HG02798 (cell line): ENCODE measurements at regions not wholly inside any gene's neighbourhood (a gene's known extent, or its start where the extent isn't known, plus 50 kb on each side); places are given as distances from the start of the nearest gene placed in this dataset.

Experiments
- ATAC-seq: cut with Tn5 transposase; IDR thresholded peaks from one replicate; pipeline ENCODE4 v1.9.1; 2021; ENCODE audit warnings: mild to moderate bottlenecking; ENCODE audit not compliant: unreplicated experiment, poor library complexity

DNA sequence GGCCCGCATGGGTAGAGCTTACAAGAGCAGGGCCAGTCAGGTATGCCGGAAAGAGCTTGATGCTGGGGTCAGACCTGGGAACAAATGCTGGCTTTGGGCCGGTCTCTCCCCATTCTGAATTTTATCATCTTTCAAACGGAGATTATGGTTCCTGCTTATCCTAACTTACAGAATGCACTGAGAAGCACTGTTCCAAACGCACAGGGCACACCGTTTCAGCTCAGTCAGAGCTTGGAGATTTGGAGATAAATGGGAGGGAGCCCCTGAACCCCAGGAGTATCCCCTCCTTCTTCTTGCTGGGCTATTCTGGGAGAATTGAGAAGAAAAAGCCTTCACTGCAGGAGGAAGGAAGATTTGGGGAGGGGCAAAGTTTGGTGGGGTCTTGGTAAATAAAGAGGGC is 169.4 kb downstream of the DDX1 start:
- no peak for ATAC-seq

DNA sequence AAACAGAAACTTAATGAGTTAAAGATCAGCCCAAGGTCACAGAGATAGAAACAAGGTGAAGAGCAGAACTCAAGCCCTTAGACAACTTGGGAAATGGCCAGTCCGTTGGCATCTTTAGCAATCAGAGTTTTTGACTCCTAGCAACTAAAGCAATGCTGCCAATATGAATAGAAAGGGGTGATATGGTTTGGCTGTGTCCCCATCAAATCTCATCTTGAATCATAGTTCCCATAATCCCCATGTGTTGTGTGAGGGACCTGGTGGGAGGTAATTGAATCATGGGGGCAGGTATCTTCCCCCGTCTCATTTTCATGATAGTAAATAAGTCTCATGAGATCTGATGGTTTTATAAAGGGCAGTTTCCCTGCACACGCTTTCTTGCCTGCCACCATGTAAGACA is 170.2 kb downstream of the DDX1 start:
- ATAC-seq: no peak

- ATAC-seq: no peak
These were observed 170.8 kb downstream of the DDX1 start for GRCh38 chr2:15762449-15762848.

DNA sequence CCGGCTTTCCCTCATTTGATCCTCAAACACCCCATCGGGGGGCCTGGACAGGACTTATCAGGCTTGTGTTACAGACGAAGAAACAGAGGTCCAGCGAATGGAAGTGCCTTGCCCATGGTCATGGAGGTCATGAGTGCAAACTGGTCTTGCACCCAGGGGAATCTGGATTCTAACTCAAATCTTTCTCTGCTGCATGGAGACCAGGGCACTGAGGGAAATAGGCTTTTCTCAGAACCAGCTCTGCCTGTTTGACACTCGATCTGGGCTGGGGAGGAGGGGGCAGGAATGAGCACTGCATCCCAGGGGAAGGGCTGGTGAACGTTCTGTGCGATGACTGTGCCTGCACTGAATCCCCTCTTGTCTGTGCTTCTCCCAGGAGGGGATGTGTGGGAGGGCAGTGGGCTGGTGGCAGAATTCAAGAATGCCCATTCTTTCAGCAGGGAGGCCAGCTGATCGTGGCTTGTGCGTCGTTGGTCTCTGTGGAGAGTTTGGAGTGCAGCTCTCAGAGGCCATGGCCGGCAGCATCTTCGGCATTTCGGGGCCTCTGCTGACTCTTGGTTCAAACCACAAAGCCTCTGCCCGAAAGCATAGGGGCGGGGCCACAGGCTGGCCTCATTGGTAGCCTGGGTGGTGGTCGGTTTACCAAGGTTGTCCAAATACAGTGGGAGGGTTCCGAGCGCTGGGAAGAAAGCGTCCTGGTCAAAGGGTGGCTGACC is 171.6 kb downstream of the DDX1 start:
- no peak for ATAC-seq

DNA sequence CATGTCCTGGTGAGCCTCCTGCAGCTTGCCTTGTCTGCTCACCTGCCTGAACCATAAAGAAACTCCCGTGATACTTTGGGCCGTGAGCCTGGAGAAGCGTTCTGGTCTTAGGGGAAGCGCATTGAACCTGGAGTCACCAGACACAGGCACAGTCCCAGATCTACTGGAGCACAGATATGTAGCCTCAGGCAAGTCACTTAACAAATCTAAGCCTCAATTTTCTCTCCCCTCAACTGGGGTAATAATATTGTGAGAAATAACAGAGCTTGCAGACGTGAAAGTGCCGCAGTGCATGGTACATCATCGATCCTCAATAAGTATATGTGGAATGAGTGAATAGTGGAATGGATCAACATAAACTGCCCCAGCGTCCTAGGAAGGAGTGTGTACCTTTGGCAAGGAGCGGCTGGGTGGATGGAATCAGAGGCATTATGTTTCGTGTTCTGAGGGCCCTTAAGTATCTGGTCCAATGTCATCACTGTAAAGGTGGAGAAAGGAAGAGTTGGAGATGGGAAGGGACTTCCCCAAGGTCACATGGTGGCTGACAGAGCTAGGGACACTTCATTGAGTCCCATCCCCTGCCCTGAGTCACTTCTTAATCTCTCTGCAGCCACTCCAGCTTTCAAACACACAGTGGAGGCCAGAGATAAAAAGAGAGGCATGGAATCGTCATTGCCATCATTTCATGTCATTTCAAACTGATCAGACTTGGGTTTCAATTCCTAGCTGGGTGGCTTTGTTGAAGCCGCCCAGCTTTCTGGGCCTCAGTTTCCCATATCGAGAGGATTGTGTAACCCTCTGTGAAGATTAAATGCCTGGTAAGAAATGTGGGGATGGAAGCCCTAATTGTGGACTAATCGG is 172.4 kb downstream of the DDX1 start:
- ATAC-seq: no peak

- ATAC-seq: no peak
These were observed 173.0 kb downstream of the DDX1 start for GRCh38 chr2:15764683-15765011.

DNA sequence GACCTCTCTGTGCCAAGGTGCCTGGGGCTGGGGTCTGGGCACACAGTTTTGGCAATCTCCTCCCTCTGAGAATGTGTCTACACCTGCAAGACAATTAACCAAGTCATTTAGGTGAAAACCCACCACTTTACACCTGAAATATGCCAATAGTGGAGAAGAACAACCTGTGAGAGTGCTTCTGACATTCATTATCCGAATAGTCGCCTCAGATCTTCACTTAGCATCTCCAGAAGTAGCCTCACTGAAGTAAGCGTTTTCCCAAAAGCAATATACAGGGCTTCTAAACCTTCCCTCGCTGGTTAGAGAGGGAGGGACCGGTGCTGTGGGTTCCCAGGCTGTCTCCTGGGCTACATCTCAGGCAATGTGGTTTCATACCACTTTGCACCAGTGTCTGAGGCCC is 173.5 kb downstream of the DDX1 start:
- ATAC-seq: no peak

DNA sequence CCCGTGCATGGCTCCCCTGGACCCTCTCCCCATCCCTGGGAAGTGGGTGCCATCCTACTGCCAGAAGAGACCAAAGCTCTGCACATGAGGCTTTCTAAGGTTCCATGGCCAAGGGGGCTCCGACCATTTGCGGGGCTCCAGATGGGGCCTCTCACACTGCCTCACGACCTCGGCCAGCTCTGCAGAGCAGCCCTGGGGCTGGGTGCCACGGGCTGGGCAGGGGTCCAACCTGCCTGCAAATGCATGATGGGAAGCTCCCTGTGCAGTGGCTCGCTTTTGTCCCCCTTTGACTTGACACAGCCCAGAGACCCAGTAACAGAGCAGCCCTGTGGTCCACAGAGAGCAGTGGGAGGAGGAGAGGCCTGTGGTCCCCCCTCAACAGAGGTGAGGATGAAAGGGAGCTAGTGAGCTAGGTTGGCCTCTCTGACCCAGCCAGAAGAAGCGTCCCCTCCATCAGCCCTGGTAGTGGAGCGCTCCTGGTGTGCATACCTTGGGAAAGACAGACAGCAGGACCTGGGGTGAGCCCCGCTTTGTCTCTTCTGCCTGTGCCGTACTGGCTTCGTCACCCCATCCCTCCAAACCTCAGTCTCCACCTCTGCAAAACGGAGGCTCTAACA is 174.1 kb downstream of the DDX1 start:
- no peak for ATAC-seq

GRCh38 chr2:15766303-15766861 is 174.0 kb upstream of the MYCN start:
- ATAC-seq: no peak

DNA sequence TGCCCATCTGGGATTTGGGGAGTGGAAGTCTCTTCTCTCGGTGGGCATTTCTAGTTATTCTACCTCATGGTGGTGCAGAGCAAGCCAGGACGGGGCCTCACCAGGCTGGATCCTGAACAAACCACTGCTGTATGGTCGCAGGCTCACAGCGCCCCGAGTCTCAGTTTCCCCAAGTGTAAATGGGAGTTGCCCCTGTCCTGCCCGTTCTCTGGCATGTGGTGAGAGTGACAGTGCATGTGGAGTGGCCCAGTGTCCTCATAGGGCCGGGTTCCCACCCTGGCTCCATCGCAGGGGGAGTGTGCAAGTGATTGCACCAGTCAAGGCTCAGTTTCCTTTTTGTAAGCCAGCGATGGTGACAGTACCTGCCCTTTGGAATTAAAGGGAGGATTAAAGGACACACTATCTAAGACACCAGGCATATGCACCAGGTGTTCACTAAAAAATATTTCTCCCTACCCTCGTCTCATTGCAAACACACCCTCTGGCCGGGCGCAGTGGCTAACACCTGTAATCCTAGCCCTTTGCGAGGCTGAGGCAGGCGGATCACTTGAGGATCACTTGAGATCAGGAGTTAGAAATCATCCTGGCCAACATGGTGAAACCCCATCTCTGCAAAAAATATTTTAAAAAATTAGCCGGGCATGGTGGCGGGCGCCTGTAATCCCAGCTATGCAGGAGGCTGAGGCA is 173.3 kb upstream of the MYCN start:
- ATAC-seq: no peak

DNA sequence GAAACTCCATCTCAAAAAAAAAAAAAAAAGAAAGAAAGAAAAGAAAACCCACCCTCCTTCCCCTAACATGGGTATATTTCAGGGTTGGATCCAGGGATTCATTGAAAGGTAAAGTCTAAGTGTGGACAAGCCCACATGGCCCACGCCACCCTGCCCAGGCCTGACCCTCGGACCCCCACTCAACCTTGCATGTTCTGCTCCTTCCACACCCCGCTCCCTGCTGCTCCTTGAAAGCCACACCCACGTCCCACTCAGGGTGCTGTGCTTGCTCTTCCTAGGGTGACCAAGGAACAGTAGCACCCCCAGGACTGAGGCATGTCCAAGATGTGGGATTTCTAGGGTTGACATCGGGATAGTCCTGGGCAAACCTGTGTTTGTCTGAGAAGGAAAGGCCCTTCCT is 172.7 kb upstream of the MYCN start:
- no peak for ATAC-seq

DNA sequence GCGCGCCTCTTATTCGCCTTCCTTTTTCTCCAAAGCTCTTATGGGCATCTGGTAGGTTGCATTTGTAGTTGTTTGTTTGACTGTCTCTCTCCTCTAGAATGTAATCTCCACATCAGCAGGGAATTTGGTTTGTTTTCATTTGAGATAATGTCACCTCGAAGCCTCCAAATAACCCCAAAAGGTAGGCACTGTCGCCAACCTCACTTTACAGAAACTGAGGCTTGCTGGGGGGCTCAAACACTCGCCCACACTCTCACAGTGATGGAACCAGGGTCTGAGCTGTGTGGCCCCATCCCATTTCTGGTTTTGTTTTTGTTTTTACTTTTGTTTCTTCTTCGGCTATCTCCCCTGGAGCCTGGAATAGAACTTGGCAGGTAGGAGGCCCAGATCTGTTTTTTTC is 172.2 kb upstream of the MYCN start:
- no peak for ATAC-seq

DNA sequence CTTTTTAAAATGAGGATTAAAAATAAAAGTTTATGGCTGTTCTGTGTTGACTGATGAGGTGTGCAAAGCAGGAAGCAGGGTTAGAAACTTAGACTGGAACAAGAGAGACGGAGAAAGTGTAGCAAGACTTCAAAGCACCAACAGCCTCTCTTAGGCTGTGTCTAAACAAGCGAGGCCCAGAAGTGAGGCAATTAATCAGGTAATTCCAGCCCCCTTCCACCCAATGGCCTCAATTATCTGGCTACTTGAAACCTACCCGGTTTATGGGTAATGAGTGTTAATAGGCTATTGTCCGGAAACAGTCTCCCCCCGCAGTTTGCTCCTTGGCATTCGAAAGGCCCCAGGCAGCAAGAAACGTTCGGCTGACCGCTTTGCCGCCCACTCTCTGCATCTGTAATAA is 171.7 kb upstream of the MYCN start:
- no peak for ATAC-seq

- ATAC-seq: no peak
These were observed 171.1 kb upstream of the MYCN start for GRCh38 chr2:15769235-15769634.

- ATAC-seq: no peak
These were observed 170.4 kb upstream of the MYCN start for GRCh38 chr2:15769676-15770547.

DNA sequence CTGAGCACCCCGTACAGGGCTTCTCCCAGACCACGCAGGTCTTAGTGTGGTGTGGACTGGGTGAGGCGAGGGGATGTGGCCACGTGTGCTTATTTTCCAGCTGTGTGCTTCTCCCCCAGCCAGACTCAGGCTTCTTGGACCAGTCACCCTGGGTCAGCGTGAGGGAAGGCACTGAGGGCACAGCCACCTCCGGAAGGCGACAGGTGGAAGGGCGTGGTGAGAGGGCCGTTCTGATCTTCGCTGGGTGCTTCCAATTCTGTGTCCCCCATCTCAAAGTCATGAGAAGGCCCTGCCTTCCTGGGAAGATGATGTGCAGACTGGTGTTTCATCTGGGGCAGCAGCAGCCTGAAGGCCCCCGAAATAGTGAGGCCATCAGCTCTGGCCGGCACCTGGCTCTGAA is 169.7 kb upstream of the MYCN start:
- ATAC-seq: no peak

GRCh38 chr2:15771124-15771523 is 169.2 kb upstream of the MYCN start:
- no peak for ATAC-seq

GRCh38 chr2:15772086-15772595 is 168.2 kb upstream of the MYCN start:
- ATAC-seq: no peak

GRCh38 chr2:15772681-15773080 is 167.7 kb upstream of the MYCN start:
- ATAC-seq: no peak

DNA sequence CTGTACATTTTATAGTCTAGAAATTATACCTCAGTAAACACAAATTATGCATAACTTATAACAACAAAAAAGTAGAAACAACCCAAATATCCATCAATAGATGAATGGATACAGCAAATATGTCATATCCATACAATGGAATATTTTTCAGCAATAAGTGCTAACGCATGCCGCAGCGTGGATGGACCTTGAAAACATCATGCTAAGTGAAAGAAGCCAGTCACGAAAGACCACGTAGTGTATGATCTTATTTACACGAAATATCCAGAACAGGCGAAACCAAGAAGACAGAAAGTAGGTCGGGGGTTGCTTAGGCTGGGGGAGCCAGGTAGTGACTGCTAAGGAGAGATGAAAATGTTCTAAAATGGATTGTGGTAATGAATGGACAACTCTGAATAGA is 167.1 kb upstream of the MYCN start:
- ATAC-seq: no peak
